ENCODE measurements at regions not wholly inside any gene's neighbourhood (a gene's known extent, or its start where the extent isn't known, plus 50 kb on each side); places are given as distances from the start of the nearest gene placed in this dataset.

GRCh38 chr7:38069052-38069451, 109.0 kb upstream of the STARD3NL start:
- no peak for DNase-seq (ENCODE audit: low read depth in 4 of 4, low spot score in 3 of 4)

GRCh38 chr7:38070718-38071117, 107.3 kb upstream of the STARD3NL start:
- DNase-seq (ENCODE audit: low read depth in 4 of 4, low spot score in 3 of 4) = peak in 1 of 4 donors; percentile 6

GRCh38 chr7:38086857-38087256, 91.2 kb upstream of the STARD3NL start:
- no peak for DNase-seq (ENCODE audit: low read depth in 4 of 4, low spot score in 3 of 4)

- DNase-seq (ENCODE audit: low read depth in 4 of 4, low spot score in 3 of 4) = no peak
Measured at GRCh38 chr7:38102507-38102906, 75.5 kb upstream of the STARD3NL start.

- DNase-seq (ENCODE audit: low read depth in 4 of 4, low spot score in 3 of 4) = peak in 3 of 4 donors; percentile 16 to 26 (median 19)
Measured at GRCh38 chr7:38105874-38106483, 72.1 kb upstream of the STARD3NL start.

- peak in 2 of 4 donors; percentile 38 to 50 for DNase-seq (ENCODE audit: low read depth in 4 of 4, low spot score in 3 of 4)
Measured at GRCh38 chr7:38107486-38107893, 70.6 kb upstream of the STARD3NL start.

GRCh38 chr7:38112075-38112474, 66.0 kb upstream of the STARD3NL start:
- DNase-seq (ENCODE audit: low read depth in 4 of 4, low spot score in 3 of 4) = no peak

GRCh38 chr7:38120076-38120475, 58.0 kb upstream of the STARD3NL start:
- DNase-seq (ENCODE audit: low read depth in 4 of 4, low spot score in 3 of 4) = no peak

- peak in 3 of 4 donors; percentile 14 to 30 (median 27) for DNase-seq (ENCODE audit: low read depth in 4 of 4, low spot score in 3 of 4)
Measured at GRCh38 chr7:38122501-38122900, 55.5 kb upstream of the STARD3NL start.

GRCh38 chr7:38123494-38123893, 54.6 kb upstream of the STARD3NL start:
- DNase-seq (ENCODE audit: low read depth in 4 of 4, low spot score in 3 of 4) = no peak

GRCh38 chr7:38127216-38128207, 50.5 kb upstream of the STARD3NL start:
- no peak for DNase-seq (ENCODE audit: low read depth in 4 of 4, low spot score in 3 of 4)
